HG03571 (cell line): ENCODE measurements at regions not wholly inside any gene's neighbourhood (a gene's known extent, or its start where the extent isn't known, plus 50 kb on each side); places are given as distances from the start of the nearest gene placed in this dataset.

ENCODE experiments used
- ATAC-seq: cut with Tn5 transposase; IDR thresholded peaks from one replicate; pipeline ENCODE4 v1.9.1; 2021; ENCODE audit not compliant: unreplicated experiment

DNA sequence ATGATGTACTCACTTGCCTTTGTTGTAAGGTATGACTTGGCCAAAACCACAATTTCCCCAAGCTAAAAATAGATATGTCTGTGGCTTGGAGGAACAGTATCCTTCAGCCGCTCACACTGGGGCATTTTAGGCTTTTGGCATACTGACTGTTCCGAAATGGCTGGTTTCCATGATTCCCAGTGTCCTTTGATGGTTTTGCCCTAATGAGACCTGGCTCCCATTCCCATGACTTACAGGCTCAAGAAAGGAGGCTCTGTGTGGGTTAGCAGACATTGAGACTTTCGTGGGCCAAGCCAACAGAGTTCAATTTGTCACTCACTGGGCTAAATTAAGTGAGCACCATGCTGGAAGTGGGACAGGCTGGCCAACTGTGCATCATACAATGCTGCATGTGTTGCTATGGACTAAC is 150.6 kb downstream of the CEP135 start:
- ATAC-seq = no peak

DNA sequence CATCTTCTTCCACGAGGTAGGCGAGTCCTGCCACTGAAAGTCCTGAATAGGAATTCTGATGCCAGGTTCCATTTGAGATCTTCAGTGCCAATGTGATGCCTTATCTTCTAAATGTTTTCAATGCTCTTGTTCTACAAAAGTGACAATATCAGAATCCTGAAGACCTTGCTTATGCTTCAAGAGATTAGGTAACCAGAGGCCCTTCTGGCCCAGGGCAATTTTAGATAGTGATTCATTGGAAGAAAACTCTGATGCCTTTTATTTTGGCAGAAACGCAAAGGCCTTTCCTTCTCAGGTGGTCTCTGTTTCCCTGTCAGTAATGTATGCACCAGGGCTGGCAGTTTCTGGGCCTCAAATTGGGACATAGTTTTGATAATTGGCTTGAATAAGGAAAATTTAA is 144.8 kb downstream of the CEP135 start:
- no peak for ATAC-seq

DNA sequence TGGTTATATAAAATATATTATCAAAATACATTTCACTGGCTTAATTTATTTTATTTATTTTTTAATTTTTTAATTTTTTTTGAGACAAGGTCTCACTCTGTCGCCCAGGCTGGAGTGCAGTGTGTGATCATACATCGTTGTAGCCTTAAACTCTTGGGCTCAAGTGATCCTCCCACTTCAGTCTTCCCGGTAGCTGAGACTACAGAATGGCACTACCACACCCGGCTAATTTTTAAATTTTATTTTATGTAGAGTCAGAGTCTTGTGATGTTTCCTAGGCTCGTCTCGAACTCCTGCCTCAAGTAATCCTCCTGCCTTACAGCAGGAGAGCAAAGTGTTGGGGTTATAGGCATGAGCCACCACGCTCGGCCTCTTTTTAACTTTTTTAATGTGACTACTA is 143.8 kb downstream of the CEP135 start:
- no peak for ATAC-seq

DNA sequence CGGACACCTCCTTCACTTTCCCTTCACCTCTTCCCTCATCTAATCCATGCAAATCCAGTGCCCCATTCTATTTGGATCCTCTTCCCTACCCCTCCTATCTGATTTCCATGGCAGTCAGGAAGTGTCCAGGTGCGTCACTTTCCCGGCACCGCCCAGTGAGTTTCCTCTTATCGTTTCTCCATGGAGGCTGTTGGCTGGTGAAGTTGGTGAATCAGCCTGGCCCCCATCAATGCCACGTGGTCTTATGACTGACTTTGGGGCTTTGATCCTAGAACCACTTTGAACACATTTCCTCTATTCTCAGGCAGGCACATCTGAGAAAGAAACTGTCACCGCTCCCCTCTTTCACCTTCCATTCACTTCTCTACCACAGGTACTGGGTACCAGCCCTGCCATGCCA is 137.8 kb downstream of the CEP135 start:
- no peak for ATAC-seq

DNA sequence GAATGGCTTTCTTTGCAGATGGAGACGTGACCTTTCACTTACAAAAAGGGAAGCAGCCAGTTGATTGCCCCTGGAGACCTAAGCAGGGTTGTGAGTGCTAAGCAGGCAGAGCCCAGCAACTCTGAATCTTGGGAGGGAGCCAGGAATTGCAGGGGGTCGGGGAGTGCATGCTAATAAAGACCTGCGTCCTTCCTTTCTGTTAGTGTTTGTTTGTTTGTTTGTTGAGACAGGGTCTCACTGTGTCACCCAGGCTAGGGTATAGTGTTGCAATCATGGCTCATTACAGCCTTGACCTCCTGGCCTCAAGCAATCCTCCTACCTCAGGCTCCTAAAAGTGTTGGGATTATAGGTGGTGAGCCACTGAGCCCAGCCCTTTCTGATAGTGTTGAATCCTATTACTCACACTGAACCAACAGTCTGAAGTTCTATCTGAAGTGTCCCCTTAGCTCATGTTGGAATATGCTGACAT is 137.4 kb downstream of the CEP135 start:
- ATAC-seq = no peak

DNA sequence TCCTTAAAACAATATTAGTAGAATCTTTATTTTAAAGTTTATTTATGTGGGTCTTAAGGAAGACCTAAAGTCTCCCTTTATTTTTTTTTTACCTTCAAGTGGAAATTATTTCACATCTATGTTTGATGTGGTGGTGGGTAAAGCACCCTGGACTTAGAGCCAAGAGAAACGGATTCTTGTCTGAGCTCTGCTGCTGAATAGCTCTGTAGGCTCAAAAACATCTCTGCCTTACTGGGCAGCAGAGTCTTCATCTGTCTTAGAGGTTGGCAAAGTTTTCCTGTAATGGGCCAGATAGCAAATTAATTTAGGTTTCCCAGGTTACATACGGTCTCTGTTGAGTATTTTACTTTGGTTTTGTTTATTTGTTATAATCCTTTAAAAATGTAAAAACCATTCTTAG is 136.5 kb downstream of the CEP135 start:
- ATAC-seq = no peak

DNA sequence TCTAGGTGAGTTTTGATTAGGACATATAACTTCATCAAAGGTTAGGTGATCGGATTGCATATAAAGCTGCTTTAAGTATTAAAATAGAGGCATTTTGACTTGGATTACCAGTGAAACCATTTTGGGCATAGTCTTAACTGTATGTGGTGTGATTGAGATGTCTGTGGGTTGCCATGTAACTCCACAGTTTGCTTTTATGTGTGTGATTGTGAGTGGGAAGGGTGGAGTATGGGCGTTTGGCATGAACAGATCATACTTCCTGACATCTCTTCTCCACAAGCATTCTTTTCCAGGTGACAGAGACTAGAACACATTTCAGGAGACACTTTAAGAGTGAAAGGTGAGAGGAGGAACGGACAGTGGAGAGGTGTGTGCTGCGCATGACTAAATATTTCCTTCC is 136.1 kb downstream of the CEP135 start:
- ATAC-seq = no peak
